Sigmoid colon (tissue), 6 donors: ENCODE measurements at regions not wholly inside any gene's neighbourhood (a gene's known extent, or its start where the extent isn't known, plus 50 kb on each side); places are given as distances from the start of the nearest gene placed in this dataset.

Experiments
- DNase-seq: peaks from one replicate; pipeline ENCODE4 v3.0.0-alpha.2; 2019
- H3K27ac ChIP-seq, 4 donors: fragments of 200-600 bp; sonication (generic); one replicate each; pipeline ENCODE4 v1.5.1; 2016 to 2019; ENCODE audit warnings: mild to moderate bottlenecking in 1 of 4
- H3K27me3 ChIP-seq, 3 donors: fragments of 200-600 bp; sonication (generic); one replicate each; pipeline ENCODE4 v1.5.1; 2019; ENCODE audit warnings: mild to moderate bottlenecking in 1 of 3
- H3K36me3 ChIP-seq, 4 donors: fragments of 200-600 bp; sonication (generic); one replicate each; pipeline ENCODE4 v1.5.1; 2016 to 2019
- H3K4me1 ChIP-seq, 4 donors: fragments of 200-600 bp; sonication (generic); one replicate each; pipeline ENCODE4 v1.5.1; 2017 to 2019
- H3K4me3 ChIP-seq, 4 donors: fragments of 200-600 bp; sonication (generic); one replicate each; pipeline ENCODE4 v1.5.1; 2017 to 2019; ENCODE audit warnings: mild to moderate bottlenecking in 2 of 4, moderate library complexity in 1 of 4
- H3K9me3 ChIP-seq, 4 donors: fragments of 200-600 bp in 3 of 4; sonication (generic) in 3 of 4; one replicate each; pipeline versions ENCODE4 v1.5.1 to v1.6.1; 2013 to 2019
- CTCF ChIP-seq, 4 experiments: fragments of 450-650 bp in 3 of 4; fragments of 200-600 bp in 1 of 4; IDR thresholded peaks; one replicate each; pipeline ENCODE4 v1.5.1; 2016 to 2019; ENCODE audit warnings: antibody characterized with exemption in 4 of 4, mild to moderate bottlenecking in 3 of 4, moderate library complexity in 2 of 4
- EP300 ChIP-seq, 4 donors: sonication (generic); formaldehyde crosslinking; IDR thresholded peaks; one replicate each; pipeline ENCODE4 v1.6.1; 2017; ENCODE audit warnings: antibody characterized with exemption in 4 of 4
- POLR2A ChIP-seq, 2 donors: fragments of 450-650 bp; IDR thresholded peaks; one replicate each; pipeline ENCODE4 v1.6.1; 2016; ENCODE audit warnings: antibody characterized with exemption in 2 of 2, mild to moderate bottlenecking in 2 of 2, moderate library complexity in 2 of 2
- POLR2AphosphoS5 ChIP-seq, 4 donors: sonication (generic); formaldehyde crosslinking; IDR thresholded peaks; one replicate each; pipeline ENCODE4 v1.6.1; 2017; ENCODE audit warnings: antibody characterized with exemption in 4 of 4
- WGBS, 2 donors: extraction: QIAGEN DNeasy Blood & Tissue Kit; methylation state at CpG; one replicate each; pipeline ENCODE4 v1.1.7; 2013; 5-methylcytosine and 5-hydroxymethylcytosine counted together
- intact Hi-C: fragments of 100-400 bp; cut with DNase I; formaldehyde crosslinking; loops from one replicate; pipeline ENCODE4 v1.15.1; 2023
- donor health status: healthy with polysubstance abuse.
- donor health status: healthy.

GRCh38 chr14:22419620-22420019 lies 169.4 kb downstream of the DAD1 start:
- TF ChIP-seq CTCF (IDR thresholded peaks at IDR 0.05) = no peak
- no peak for TF ChIP-seq POLR2A (IDR thresholded peaks at IDR 0.05)
- TF ChIP-seq POLR2AphosphoS5 (IDR thresholded peaks at IDR 0.05) = no peak
- TF ChIP-seq EP300 (IDR thresholded peaks at IDR 0.05) = no peak
- Histone ChIP-seq H3K4me3 (no peak overlapping the region), H3K27ac (no peak overlapping the region), H3K9me3 (no peaks in the 10 kb centered on the region), H3K4me1 (no peaks in the 10 kb centered on the region), H3K36me3 (no peaks in the 10 kb centered on the region), H3K27me3 (no peaks in the 10 kb centered on the region)
- no peak for DNase-seq
- WGBS, 2 donors = 80 to 81% methylated on average over 3 of the region's 3 CpGs
- intact Hi-C loops = no loop called here

GRCh38 chr14:22418631-22419030 lies 170.4 kb downstream of the DAD1 start:
- TF ChIP-seq POLR2AphosphoS5 (IDR thresholded peaks at IDR 0.05) (no peak), POLR2A (IDR thresholded peaks at IDR 0.05) (no peak), EP300 (IDR thresholded peaks at IDR 0.05) (no peak), CTCF (IDR thresholded peaks at IDR 0.05) (no peak)
- Histone ChIP-seq H3K36me3 (no peaks in the 10 kb centered on the region), H3K9me3 (no peaks in the 10 kb centered on the region), H3K4me3 (no peak overlapping the region), H3K27ac (no peak overlapping the region), H3K4me1 (no peaks in the 10 kb centered on the region), H3K27me3 (no peaks in the 10 kb centered on the region)
- intact Hi-C loops = no loop called here
- no peak for DNase-seq
- WGBS, 2 donors = 42 to 68% methylated on average over 5 of the region's 5 CpGs

GRCh38 chr14:22417914-22418313 lies 171.1 kb downstream of the DAD1 start:
- no peak overlapping the region for H3K27ac ChIP-seq
- no peaks in the 10 kb centered on the region for H3K27me3 ChIP-seq
- intact Hi-C loops = no loop called here
- no peaks in the 10 kb centered on the region for H3K36me3 ChIP-seq
- no peaks in the 10 kb centered on the region for H3K4me1 ChIP-seq
- WGBS, 2 donors = 71 to 76% methylated on average over 5 of the region's 5 CpGs
- no peak for DNase-seq
- no peaks in the 10 kb centered on the region for H3K9me3 ChIP-seq
- no peak for TF ChIP-seq EP300 (IDR thresholded peaks at IDR 0.05)
- H3K4me3 ChIP-seq = no peak overlapping the region

- no peaks in the 10 kb centered on the region for H3K4me1 ChIP-seq
- no peaks in the 10 kb centered on the region for H3K27me3 ChIP-seq
- TF ChIP-seq POLR2AphosphoS5 (IDR thresholded peaks at IDR 0.05) = no peak
- no peak for TF ChIP-seq CTCF (IDR thresholded peaks at IDR 0.05)
- no peak for TF ChIP-seq POLR2A (IDR thresholded peaks at IDR 0.05)
- TF ChIP-seq EP300 (IDR thresholded peaks at IDR 0.05) = no peak
- 69 to 84% methylated on average over 2 of the region's 2 CpGs for WGBS, 2 donors
- no peaks in the 10 kb centered on the region for H3K9me3 ChIP-seq
- no peak overlapping the region for H3K27ac ChIP-seq
- H3K4me3 ChIP-seq = no peak overlapping the region
- intact Hi-C loops = no loop called here
- no peaks in the 10 kb centered on the region for H3K36me3 ChIP-seq
- DNase-seq = no peak
Observed at GRCh38 chr14:22416193-22416592, 172.8 kb downstream of the DAD1 start.

- intact Hi-C loops = no loop called here
- H3K27ac ChIP-seq = no peak overlapping the region
- no peak for DNase-seq
- H3K9me3 ChIP-seq = no peaks in the 10 kb centered on the region
- peaks cover 0 to 2% (median 0%) of the 10 kb centered on the region in 4 donors for H3K4me1 ChIP-seq
- TF ChIP-seq POLR2AphosphoS5 (IDR thresholded peaks at IDR 0.05) (no peak), CTCF (IDR thresholded peaks at IDR 0.05) (no peak), EP300 (IDR thresholded peaks at IDR 0.05) (no peak), POLR2A (IDR thresholded peaks at IDR 0.05) (no peak)
- no peaks in the 10 kb centered on the region for H3K36me3 ChIP-seq
- no peak overlapping the region for H3K4me3 ChIP-seq
- no peaks in the 10 kb centered on the region for H3K27me3 ChIP-seq
- WGBS, 2 donors = 92 to 97% methylated on average over 1 of the region's 1 CpG
Observed at GRCh38 chr14:22415605-22415959, 173.4 kb downstream of the DAD1 start.
